ENCODE measurements at regions not wholly inside any gene's neighbourhood (a gene's known extent, or its start where the extent isn't known, plus 50 kb on each side); places are given as distances from the start of the nearest gene placed in this dataset.

DNA sequence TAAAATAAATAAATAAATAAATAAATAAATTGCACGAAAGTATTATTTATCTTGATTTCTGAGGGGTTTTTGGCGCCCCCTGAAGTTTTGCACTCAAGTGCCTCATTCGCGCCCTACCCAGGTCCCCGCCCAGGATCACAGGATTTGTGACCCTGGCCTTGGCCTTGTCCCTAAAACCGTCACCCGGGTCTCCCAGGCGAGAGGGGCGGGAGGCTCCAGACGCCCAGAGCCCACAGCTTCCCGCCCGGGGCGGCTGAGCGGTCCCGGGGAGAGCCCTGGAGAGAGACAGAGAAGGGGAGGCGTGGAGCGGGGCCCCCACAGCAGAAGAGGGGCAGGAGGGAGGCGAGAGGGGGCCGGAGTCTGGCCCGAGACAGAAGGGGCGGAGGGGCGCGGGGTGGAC is 91.8 kb upstream of the CASZ1 start:
- Histone ChIP-seq H4K20me1 (ENCODE audit: insufficient read depth, low read length) (no peaks in the 10 kb centered on the region), H3K4me3 (ENCODE audit: low read depth, low read length, poor library complexity, severe bottlenecking) (no peak overlapping the region), H3K9me3 (ENCODE audit: low read length) (no peaks in the 10 kb centered on the region), H2AFZ (ENCODE audit: low read length) (no peak overlapping the region), H3K4me1 (ENCODE audit: insufficient read depth, low read length, poor library complexity, severe bottlenecking) (no peaks in the 10 kb centered on the region), H3K27ac (ENCODE audit: low read depth, low read length, poor library complexity, severe bottlenecking) (no peak overlapping the region), H3K79me2 (ENCODE audit: insufficient read depth, low read depth, low read length) (no peaks in the 10 kb centered on the region), H3K4me2 (ENCODE audit: low read length) (no peak overlapping the region), H3K36me3 (ENCODE audit: insufficient read depth, low read length) (no peaks in the 10 kb centered on the region), H3K9me2 (ENCODE audit: insufficient read depth, low read length) (no peaks in the 10 kb centered on the region)
- TF ChIP-seq, protein P1, sequence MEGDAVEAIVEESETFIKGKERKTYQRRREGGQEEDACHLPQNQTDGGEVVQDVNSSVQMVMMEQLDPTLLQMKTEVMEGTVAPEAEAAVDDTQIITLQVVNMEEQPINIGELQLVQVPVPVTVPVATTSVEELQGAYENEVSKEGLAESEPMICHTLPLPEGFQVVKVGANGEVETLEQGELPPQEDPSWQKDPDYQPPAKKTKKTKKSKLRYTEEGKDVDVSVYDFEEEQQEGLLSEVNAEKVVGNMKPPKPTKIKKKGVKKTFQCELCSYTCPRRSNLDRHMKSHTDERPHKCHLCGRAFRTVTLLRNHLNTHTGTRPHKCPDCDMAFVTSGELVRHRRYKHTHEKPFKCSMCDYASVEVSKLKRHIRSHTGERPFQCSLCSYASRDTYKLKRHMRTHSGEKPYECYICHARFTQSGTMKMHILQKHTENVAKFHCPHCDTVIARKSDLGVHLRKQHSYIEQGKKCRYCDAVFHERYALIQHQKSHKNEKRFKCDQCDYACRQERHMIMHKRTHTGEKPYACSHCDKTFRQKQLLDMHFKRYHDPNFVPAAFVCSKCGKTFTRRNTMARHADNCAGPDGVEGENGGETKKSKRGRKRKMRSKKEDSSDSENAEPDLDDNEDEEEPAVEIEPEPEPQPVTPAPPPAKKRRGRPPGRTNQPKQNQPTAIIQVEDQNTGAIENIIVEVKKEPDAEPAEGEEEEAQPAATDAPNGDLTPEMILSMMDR (conservative IDR thresholded peaks at IDR 0.05; ENCODE audit: low read length) = no peak
- no peak for TF ChIP-seq EZH2phosphoT487 (IDR thresholded peaks at IDR 0.05; ENCODE audit: borderline replicate concordance, low read depth, low read length)
- DNase-seq (ENCODE audit: low spot score) = no peak
- POLR2A ChIA-PET = no interaction called here
- no TSS peak for BruUV-seq (replicated peaks)
- intact Hi-C loops (cut with micrococcal nuclease; ENCODE audit: unreplicated experiment) = no loop called here
- CTCF ChIA-PET (ENCODE audit: unreplicated experiment) = no interaction called here

DNA sequence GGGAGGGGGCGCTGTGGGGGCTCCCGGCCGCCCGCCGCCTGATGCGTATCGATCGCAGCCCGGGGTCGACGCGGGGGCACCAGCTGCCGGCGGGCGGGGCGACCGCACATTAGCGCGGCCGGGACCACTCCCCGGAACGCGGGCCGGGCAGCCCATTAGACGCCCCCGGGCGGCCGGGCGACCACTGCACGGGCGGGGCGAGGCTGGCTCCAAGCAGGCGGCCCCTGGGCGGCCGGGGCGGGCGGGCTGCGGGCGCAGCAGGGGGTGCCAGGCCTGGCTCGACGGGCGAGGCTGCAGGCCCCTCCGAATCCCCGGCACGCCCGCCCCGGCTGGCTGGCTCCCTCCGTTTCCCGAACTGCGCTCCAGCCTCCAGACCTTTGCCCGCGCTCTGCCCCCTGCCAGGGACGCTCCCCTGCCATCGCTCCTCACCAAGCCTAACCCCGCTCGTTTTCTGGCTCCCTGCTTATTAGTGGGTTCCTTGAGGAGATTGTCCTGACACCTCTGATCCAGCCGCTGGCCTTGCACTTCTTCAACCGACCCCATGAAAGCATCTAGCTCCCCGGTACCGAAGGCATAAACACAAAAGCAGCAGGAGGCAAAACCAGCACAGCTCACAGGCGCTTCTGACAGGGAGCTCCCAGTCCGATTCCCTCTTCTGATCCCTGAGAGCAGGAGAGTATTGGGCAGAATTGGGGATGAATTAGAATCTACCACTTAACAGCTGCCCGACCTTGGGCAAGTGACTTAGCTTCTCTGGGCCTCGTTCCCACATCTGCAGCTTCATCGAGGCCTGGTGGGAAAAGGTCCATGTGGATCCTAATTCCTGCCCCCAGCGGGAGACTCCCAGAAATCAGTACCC is 92.6 kb upstream of the CASZ1 start:
- Histone ChIP-seq H3K36me3 (ENCODE audit: insufficient read depth, low read length) (no peaks in the 10 kb centered on the region), H3K4me3 (ENCODE audit: low read depth, low read length, poor library complexity, severe bottlenecking) (no peak overlapping the region), H3K4me2 (ENCODE audit: low read length) (no peak overlapping the region), H3K9me2 (ENCODE audit: insufficient read depth, low read length) (no peaks in the 10 kb centered on the region), H3K27ac (ENCODE audit: low read depth, low read length, poor library complexity, severe bottlenecking) (no peak overlapping the region), H3K79me2 (ENCODE audit: insufficient read depth, low read depth, low read length) (no peaks in the 10 kb centered on the region), H3K4me1 (ENCODE audit: insufficient read depth, low read length, poor library complexity, severe bottlenecking) (no peaks in the 10 kb centered on the region), H3K9me3 (ENCODE audit: low read length) (no peaks in the 10 kb centered on the region), H2AFZ (ENCODE audit: low read length) (no peak overlapping the region), H4K20me1 (ENCODE audit: insufficient read depth, low read length) (no peaks in the 10 kb centered on the region)
- no peak for DNase-seq (ENCODE audit: low spot score)
- no TSS peak for BruUV-seq (replicated peaks)
- ChIA-PET POLR2A (no interaction called here), CTCF (ENCODE audit: unreplicated experiment) (no interaction called here)
- TF ChIP-seq EZH2phosphoT487 (IDR thresholded peaks at IDR 0.05; ENCODE audit: borderline replicate concordance, low read depth, low read length) = no peak
- TF ChIP-seq, protein P1 (conservative IDR thresholded peaks at IDR 0.05; ENCODE audit: low read length) = no peak
- intact Hi-C loops (cut with micrococcal nuclease; ENCODE audit: unreplicated experiment) = no loop called here

DNA sequence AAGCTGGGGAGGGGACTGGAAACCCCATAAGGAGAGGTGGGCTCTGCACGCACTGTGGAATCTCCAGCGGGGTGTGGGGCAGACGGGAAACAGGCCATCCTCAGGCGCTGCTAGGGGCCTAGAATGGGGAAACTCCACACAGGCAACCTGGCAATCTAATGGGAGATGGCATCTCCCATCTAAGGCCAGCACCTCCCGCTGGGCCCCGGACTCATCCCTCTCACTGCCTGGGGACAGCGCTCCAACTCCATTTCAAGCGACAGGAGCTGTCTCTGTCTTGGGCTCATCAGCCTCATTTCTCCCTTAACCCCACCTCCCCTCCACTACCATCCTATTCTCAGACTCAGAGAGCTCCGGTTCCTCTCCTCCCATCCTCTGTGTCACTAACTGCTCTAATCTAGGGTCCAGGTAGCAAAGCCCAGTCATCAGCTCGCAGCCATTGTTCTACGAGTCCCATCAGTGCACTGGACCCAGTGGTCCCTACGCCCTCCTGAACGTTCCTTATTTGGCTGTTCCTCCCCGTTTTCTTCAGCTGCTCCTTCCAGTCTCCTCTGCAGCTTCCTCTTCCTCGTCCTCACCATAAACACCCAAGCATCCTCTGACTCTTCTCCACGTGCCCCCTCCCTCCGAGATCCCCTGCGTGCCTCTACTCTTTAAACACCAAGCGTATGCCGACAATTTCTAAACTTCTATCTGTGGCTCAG is 93.4 kb upstream of the CASZ1 start:
- BruUV-seq (replicated peaks) = no TSS peak
- ChIA-PET CTCF (ENCODE audit: unreplicated experiment) (no interaction called here), POLR2A (no interaction called here)
- Histone ChIP-seq H3K27ac (ENCODE audit: low read depth, low read length, poor library complexity, severe bottlenecking) (no peak overlapping the region), H3K4me2 (ENCODE audit: low read length) (no peak overlapping the region), H3K36me3 (ENCODE audit: insufficient read depth, low read length) (no peaks in the 10 kb centered on the region), H3K4me1 (ENCODE audit: insufficient read depth, low read length, poor library complexity, severe bottlenecking) (no peaks in the 10 kb centered on the region), H4K20me1 (ENCODE audit: insufficient read depth, low read length) (no peaks in the 10 kb centered on the region), H3K9me3 (ENCODE audit: low read length) (no peaks in the 10 kb centered on the region), H3K4me3 (ENCODE audit: low read depth, low read length, poor library complexity, severe bottlenecking) (no peak overlapping the region), H3K9me2 (ENCODE audit: insufficient read depth, low read length) (no peaks in the 10 kb centered on the region), H2AFZ (ENCODE audit: low read length) (no peak overlapping the region), H3K79me2 (ENCODE audit: insufficient read depth, low read depth, low read length) (no peaks in the 10 kb centered on the region)
- intact Hi-C loops (cut with micrococcal nuclease; ENCODE audit: unreplicated experiment) = no loop called here
- no peak for DNase-seq (ENCODE audit: low spot score)
- TF ChIP-seq, protein P1 (conservative IDR thresholded peaks at IDR 0.05; ENCODE audit: low read length) = no peak
- TF ChIP-seq EZH2phosphoT487 (IDR thresholded peaks at IDR 0.05; ENCODE audit: borderline replicate concordance, low read depth, low read length) = no peak

Data from OCI-LY7 (cell line).